PC-3 (cell line): ENCODE measurements at regions not wholly inside any gene's neighbourhood (a gene's known extent, or its start where the extent isn't known, plus 50 kb on each side); places are given as distances from the start of the nearest gene placed in this dataset.
"Not testable (repeated sequence)": the region's sequence is repeated elsewhere in the genome, so short reads cannot be mapped to it uniquely, and the experiment has no call there.

Experiments used
- ATAC-seq: fragments of 200-7000 bp; cut with Tn5 transposase; 2 replicates; pipeline ENCODE4 v1.9.1; 2020; ENCODE audit warnings: mild to moderate bottlenecking, moderate library complexity
- BruUV-seq: library from RNA; stranded (reverse); fragments of 400-500 nt; replicated peaks from 2 replicates; lab custom pipeline; 2021; lab: Mats Ljungman, UMichigan
- CTCF ChIA-PET: fragments of 300-600 bp; sonication (Branson Sonifier 250); formaldehyde crosslinking; loops from one replicate; lab custom pipeline; 2022; ENCODE audit warnings: antibody characterized with exemption; lab: Charles Lee
- POLR2A ChIA-PET: fragments of 300-600 bp; sonication (Branson Sonifier 250); formaldehyde crosslinking; loops from one replicate; lab custom pipeline; 2022; ENCODE audit warnings: antibody characterized with exemption; ENCODE audit not compliant: unreplicated experiment; lab: Charles Lee
- DNase-seq: peaks from one replicate; pipeline ENCODE4 v3.0.0-alpha.2; 2015
- H2AFZ ChIP-seq: fragments of 300-600 bp; sonication (generic); 2 replicates; pipeline ENCODE4 v1.6.0; 2016; ENCODE audit warnings: antibody characterized with exemption, low read length
- H3F3A ChIP-seq: fragments of 300-600 bp; sonication (generic); one replicate; pipeline ENCODE4 v1.6.0; 2017; ENCODE audit warnings: antibody characterized with exemption, low read length, control low read depth, mild to moderate bottlenecking; ENCODE audit not compliant: unreplicated experiment
- H3K27ac ChIP-seq: fragments of 300-600 bp; sonication (generic); 2 replicates; pipeline ENCODE4 v1.5.1; 2016; ENCODE audit warnings: mild to moderate bottlenecking, low read length
- H3K27me3 ChIP-seq: fragments of 300-600 bp; sonication (generic); 2 replicates; pipeline ENCODE4 v1.6.1; 2016; ENCODE audit warnings: low read length, mixed read lengths
- H3K36me3 ChIP-seq: fragments of 300-600 bp; sonication (generic); 2 replicates; pipeline ENCODE4 v1.6.1; 2016; ENCODE audit warnings: low read depth, mixed run types, low read length, mixed read lengths
- H3K4me1 ChIP-seq: fragments of 300-600 bp; sonication (generic); 2 replicates; pipeline ENCODE4 v1.5.1; 2016; ENCODE audit warnings: low read length; ENCODE audit not compliant: insufficient read depth
- H3K4me2 ChIP-seq: fragments of 300-600 bp; sonication (generic); 2 replicates; pipeline ENCODE4 v1.6.0; 2016; ENCODE audit warnings: low read length
- H3K4me3 ChIP-seq: fragments of 300-600 bp; sonication (generic); 2 replicates; pipeline ENCODE4 v1.5.1; 2016; ENCODE audit warnings: mild to moderate bottlenecking, low read length, mixed read lengths
- H3K79me2 ChIP-seq: fragments of 300-600 bp; sonication (generic); 2 replicates; pipeline ENCODE4 v1.6.1; 2017; ENCODE audit warnings: low read length, mixed read lengths
- H3K9ac ChIP-seq: fragments of 300-600 bp; sonication (generic); 2 replicates; pipeline ENCODE4 v1.6.0; 2016; ENCODE audit warnings: mild to moderate bottlenecking, low read length
- H3K9me2 ChIP-seq: fragments of 300-600 bp; sonication (generic); replicated peaks from 2 replicates; pipeline ENCODE4 v1.6.1; 2016; ENCODE audit warnings: mixed run types, low read length, mixed read lengths
- H3K9me3 ChIP-seq: fragments of 300-600 bp; sonication (generic); 2 replicates; pipeline ENCODE4 v1.6.1; 2016; ENCODE audit warnings: low read length, mixed read lengths
- H4K20me1 ChIP-seq: fragments of 300-600 bp; sonication (generic); 2 replicates; pipeline ENCODE4 v1.6.1; 2016; ENCODE audit warnings: low read length, mixed read lengths
- EZH2 ChIP-seq: fragments of 300-600 bp; sonication (generic); IDR thresholded peaks from one replicate; pipeline ENCODE4 v1.6.1; 2017; ENCODE audit warnings: antibody characterized with exemption, mild to moderate bottlenecking, low read length; ENCODE audit not compliant: unreplicated experiment
- EZH2phosphoT487 ChIP-seq: fragments of 300-600 bp; sonication (generic); IDR thresholded peaks from 2 replicates; pipeline ENCODE4 v1.6.1; 2018; ENCODE audit warnings: mild to moderate bottlenecking, antibody characterized with exemption, low read length, borderline replicate concordance
- intact Hi-C: fragments of 100-400 bp; cut with micrococcal nuclease; formaldehyde crosslinking; loops from 2 replicates; pipeline ENCODE4 v1.9.0; 2023
- TF ChIP-seq, protein P1 (sequence below): fragments of 300-600 bp; sonication (generic); conservative IDR thresholded peaks from 2 replicates; pipeline ENCODE4 v1.5.1; 2017; ENCODE audit warnings: antibody characterized with exemption, low read depth, mild to moderate bottlenecking, low read length

DNA sequence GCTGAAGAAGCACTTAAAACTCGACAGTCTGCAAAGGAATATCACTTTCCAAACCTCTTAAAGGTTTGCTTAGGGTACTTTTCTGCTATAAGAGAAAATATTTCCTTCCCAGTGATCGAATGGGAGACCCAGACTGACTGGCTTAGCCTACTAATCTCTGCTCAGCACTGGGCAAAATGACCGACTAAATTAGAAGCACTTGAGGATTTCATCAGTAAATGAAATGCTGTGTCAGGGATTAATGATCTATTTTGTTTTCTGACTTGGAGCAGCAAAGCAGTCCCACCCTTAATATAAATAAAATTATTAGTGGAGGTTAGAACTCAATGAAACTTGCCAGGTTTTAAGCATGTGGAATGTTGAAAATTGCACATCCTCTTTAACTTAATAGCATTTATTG is 411.6 kb downstream of the NEBL start:
- ATAC-seq (no peak), DNase-seq (no peak)
- Histone ChIP-seq H3K4me1 (no peaks in the 10 kb centered on the region), H3F3A (no peaks in the 10 kb centered on the region), H3K4me2 (no peak overlapping the region), H3K36me3 (no peaks in the 10 kb centered on the region), H3K79me2 (no peaks in the 10 kb centered on the region), H3K27ac (no peak overlapping the region), H3K9ac (no peak overlapping the region), H4K20me1 (no peaks in the 10 kb centered on the region), H3K4me3 (no peak overlapping the region), H2AFZ (no peak overlapping the region), H3K27me3 (no peaks in the 10 kb centered on the region), H3K9me3 (no peaks in the 10 kb centered on the region), H3K9me2 (no peaks in the 10 kb centered on the region)
- no peak for TF ChIP-seq EZH2
- TF ChIP-seq EZH2phosphoT487 = no peak
- TF ChIP-seq, protein P1, sequence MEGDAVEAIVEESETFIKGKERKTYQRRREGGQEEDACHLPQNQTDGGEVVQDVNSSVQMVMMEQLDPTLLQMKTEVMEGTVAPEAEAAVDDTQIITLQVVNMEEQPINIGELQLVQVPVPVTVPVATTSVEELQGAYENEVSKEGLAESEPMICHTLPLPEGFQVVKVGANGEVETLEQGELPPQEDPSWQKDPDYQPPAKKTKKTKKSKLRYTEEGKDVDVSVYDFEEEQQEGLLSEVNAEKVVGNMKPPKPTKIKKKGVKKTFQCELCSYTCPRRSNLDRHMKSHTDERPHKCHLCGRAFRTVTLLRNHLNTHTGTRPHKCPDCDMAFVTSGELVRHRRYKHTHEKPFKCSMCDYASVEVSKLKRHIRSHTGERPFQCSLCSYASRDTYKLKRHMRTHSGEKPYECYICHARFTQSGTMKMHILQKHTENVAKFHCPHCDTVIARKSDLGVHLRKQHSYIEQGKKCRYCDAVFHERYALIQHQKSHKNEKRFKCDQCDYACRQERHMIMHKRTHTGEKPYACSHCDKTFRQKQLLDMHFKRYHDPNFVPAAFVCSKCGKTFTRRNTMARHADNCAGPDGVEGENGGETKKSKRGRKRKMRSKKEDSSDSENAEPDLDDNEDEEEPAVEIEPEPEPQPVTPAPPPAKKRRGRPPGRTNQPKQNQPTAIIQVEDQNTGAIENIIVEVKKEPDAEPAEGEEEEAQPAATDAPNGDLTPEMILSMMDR = no peak
- intact Hi-C loops = no loop called here
- no TSS peak for BruUV-seq
- CTCF ChIA-PET = no interaction called here
- POLR2A ChIA-PET = no interaction called here

DNA sequence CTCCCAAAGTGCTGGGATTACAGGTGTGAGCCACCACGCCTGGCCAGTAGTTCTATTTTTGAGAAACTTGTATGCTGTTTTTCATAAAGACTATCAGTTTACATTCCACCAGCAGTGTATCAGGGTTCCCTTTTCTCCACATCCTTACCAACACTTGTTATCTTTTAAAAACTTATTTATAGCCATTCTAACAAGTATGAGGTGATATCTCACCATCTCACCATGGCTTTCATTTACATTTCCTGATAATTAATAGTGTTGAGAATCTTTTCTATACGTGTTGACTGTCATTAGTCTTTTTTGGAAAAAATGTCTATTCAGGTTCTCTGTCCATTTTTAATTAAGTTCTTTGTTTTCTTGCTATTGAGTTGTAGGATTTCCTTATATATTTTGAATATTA is 416.1 kb downstream of the NEBL start:
- ChIA-PET POLR2A (no interaction called here), CTCF (no interaction called here)
- H3K27me3 ChIP-seq = no peaks in the 10 kb centered on the region
- ATAC-seq (no peak), DNase-seq (no peak)
- no peak overlapping the region for H3K9ac ChIP-seq
- H3K4me1 ChIP-seq = no peaks in the 10 kb centered on the region
- TF ChIP-seq, protein P1 = no peak
- TF ChIP-seq EZH2 (no peak), EZH2phosphoT487 (no peak)
- H3K79me2 ChIP-seq = no peaks in the 10 kb centered on the region
- H3K9me2 ChIP-seq = no peaks in the 10 kb centered on the region
- no peaks in the 10 kb centered on the region for H3F3A ChIP-seq
- no peak overlapping the region for H3K4me3 ChIP-seq
- intact Hi-C loops = no loop called here
- H3K9me3 ChIP-seq = no peaks in the 10 kb centered on the region
- H3K4me2 ChIP-seq = no peak overlapping the region
- no peak overlapping the region for H2AFZ ChIP-seq
- H4K20me1 ChIP-seq = no peaks in the 10 kb centered on the region
- H3K27ac ChIP-seq = no peak overlapping the region
- H3K36me3 ChIP-seq = no peaks in the 10 kb centered on the region
- BruUV-seq = no TSS peak

DNA sequence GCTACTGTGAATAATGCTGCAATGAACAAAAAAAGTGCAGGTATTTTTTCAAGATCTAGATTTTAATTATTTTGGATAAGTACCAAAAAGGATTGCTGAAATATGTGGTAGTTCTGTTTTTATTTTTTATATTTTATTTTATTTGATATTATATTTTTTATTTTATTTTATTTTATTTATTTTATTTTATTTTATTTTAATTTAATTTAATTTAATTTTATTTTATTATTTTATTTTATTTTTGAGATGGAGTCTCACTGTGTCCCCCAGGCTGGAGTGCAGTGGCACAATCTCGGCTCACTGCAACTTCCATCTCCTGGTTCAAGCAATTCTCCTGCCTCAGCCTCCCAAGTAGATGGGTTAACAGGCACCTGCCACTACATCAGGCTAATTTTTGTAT is 416.5 kb downstream of the NEBL start:
- H3K4me2 ChIP-seq, H3K4me1 ChIP-seq, H3K4me3 ChIP-seq, intact Hi-C loops, ATAC-seq, H3K36me3 ChIP-seq, DNase-seq, CTCF ChIA-PET, BruUV-seq, H3K79me2 ChIP-seq, H3K9ac ChIP-seq, H3K9me2 ChIP-seq, H2AFZ ChIP-seq, H3F3A ChIP-seq, H3K27me3 ChIP-seq, H3K27ac ChIP-seq, POLR2A ChIA-PET, H3K9me3 ChIP-seq, H4K20me1 ChIP-seq: not testable (repeated sequence)
